ENCODE measurements at regions not wholly inside any gene's neighbourhood (a gene's known extent, or its start where the extent isn't known, plus 50 kb on each side); places are given as distances from the start of the nearest gene placed in this dataset.

DNA sequence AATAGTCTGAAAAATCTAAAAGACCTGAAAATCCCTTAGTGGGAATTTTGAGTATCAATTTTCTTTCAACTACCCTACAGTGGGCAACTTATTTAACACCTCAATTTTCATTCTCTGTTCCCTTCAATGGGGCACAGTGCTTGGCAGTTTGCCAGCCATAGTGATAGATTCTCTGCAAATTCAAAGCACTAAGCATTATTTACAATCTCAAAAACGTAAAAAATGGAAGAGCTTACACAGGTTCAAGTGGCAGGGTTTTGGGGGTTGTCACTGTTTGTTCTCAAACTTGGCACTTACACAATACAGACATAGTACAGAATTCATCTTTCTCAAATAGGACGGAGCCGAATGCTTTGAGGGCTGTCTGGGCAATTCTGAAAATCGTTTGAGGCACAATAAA, 515.0 kb downstream of the EFNA5 start:
- no CpG with 5 or more reads among the region's 4 CpGs for WGBS (ENCODE audit: extremely low coverage, insufficient read length, low lambda C conversion rate)
- Histone ChIP-seq H3K27me3 (ENCODE audit: insufficient read depth, low read length) (no peaks in the 10 kb centered on the region), H3K27ac (ENCODE audit: insufficient read length, low read depth, low read length) (no peak overlapping the region), H2BK5ac (ENCODE audit: insufficient read length, low read length) (no peak overlapping the region), H3K56ac (ENCODE audit: insufficient read length, low read depth, low read length) (no peak overlapping the region), H3K4ac (ENCODE audit: low read depth, low read length) (no peak overlapping the region), H3K9me3 (ENCODE audit: control insufficient read depth, low read depth, low read length) (no peaks in the 10 kb centered on the region), H4K20me1 (ENCODE audit: control insufficient read depth, insufficient read depth, insufficient read length) (no peaks in the 10 kb centered on the region), H3T11ph (ENCODE audit: low read length) (no peak overlapping the region), H2AK5ac (ENCODE audit: insufficient read length, low read length) (no peak overlapping the region), H2AFZ (ENCODE audit: low read length) (no peak overlapping the region), H4K8ac (replicated peaks; ENCODE audit: insufficient read length, low read depth, low read length) (no peak overlapping the region), H4K5ac (ENCODE audit: insufficient read length, low read depth, low read length) (no peak overlapping the region), H3K14ac (ENCODE audit: insufficient read depth, low read length) (no peak overlapping the region), H3K23me2 (ENCODE audit: insufficient read length, low read depth, low read length, poor library complexity, severe bottlenecking) (no peaks in the 10 kb centered on the region), H3K23ac (ENCODE audit: insufficient read length, low read depth, low read length) (no peak overlapping the region), H2BK15ac (ENCODE audit: low read depth, low read length) (no peak overlapping the region), H3K18ac (ENCODE audit: insufficient read length, low read depth, low read length) (no peak overlapping the region), H3K4me2 (ENCODE audit: insufficient read depth, insufficient read length, low read length) (no peak overlapping the region), H2BK12ac (ENCODE audit: insufficient read length, low read depth, low read length) (no peak overlapping the region), H3K9ac (ENCODE audit: extremely low read depth, insufficient read length, low read length) (no peak overlapping the region), H3K79me1 (ENCODE audit: insufficient read depth, low read depth, low read length, poor library complexity, severe bottlenecking) (no peaks in the 10 kb centered on the region), H3K79me2 (ENCODE audit: insufficient read depth, low read length) (no peaks in the 10 kb centered on the region), H2BK120ac (ENCODE audit: low read depth, low read length, poor library complexity, severe bottlenecking) (no peak overlapping the region), H2BK20ac (ENCODE audit: low read depth, low read length, poor library complexity, severe bottlenecking) (no peak overlapping the region), H3K4me1 (ENCODE audit: insufficient read depth, low read length) (no peaks in the 10 kb centered on the region), H4K91ac (ENCODE audit: insufficient read length, low read depth, low read length) (no peak overlapping the region)
- peaks cover 3 to 5% of the 10 kb centered on the region in 2 experiments; a peak in 2 of 5 replicates for H3K9me3 Mint-ChIP-seq
- H3K27me3 Mint-ChIP-seq (ENCODE audit: low read depth) = no peaks in the 10 kb centered on the region; the same call in 1 of the 2 replicates
- TF ChIP-seq, protein P1, sequence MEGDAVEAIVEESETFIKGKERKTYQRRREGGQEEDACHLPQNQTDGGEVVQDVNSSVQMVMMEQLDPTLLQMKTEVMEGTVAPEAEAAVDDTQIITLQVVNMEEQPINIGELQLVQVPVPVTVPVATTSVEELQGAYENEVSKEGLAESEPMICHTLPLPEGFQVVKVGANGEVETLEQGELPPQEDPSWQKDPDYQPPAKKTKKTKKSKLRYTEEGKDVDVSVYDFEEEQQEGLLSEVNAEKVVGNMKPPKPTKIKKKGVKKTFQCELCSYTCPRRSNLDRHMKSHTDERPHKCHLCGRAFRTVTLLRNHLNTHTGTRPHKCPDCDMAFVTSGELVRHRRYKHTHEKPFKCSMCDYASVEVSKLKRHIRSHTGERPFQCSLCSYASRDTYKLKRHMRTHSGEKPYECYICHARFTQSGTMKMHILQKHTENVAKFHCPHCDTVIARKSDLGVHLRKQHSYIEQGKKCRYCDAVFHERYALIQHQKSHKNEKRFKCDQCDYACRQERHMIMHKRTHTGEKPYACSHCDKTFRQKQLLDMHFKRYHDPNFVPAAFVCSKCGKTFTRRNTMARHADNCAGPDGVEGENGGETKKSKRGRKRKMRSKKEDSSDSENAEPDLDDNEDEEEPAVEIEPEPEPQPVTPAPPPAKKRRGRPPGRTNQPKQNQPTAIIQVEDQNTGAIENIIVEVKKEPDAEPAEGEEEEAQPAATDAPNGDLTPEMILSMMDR (conservative IDR thresholded peaks at IDR 0.05) = no peak
- no peak for DNase-seq
- H3K4me1 Mint-ChIP-seq = no peaks in the 10 kb centered on the region
- H3K36me3 Mint-ChIP-seq (ENCODE audit: insufficient read depth in 1 of 3, low read depth in 3 of 3) = no peaks in the 10 kb centered on the region; a peak in 1 of 7 replicates
- H3K27ac Mint-ChIP-seq = no peak overlapping the region
- H3K4me3 Mint-ChIP-seq = no peak overlapping the region
